IMR-90 (cell line): ENCODE measurements at regions not wholly inside any gene's neighbourhood (a gene's known extent, or its start where the extent isn't known, plus 50 kb on each side); places are given as distances from the start of the nearest gene placed in this dataset.

Experiments
- ATAC-seq: fragments of 200-7000 bp; cut with Tn5 transposase; 2 replicates; pipeline ENCODE4 v1.9.1; 2020; ENCODE audit warnings: low read depth, mild to moderate bottlenecking, moderate library complexity
- BruUV-seq: library from RNA; stranded (reverse); fragments of 400-500 nt; replicated peaks from 2 replicates; lab custom pipeline; 2021; lab: Mats Ljungman, UMichigan
- CTCF ChIA-PET: fragments of 300-600 bp; formaldehyde crosslinking; extraction: SDS; loops from one replicate; lab custom pipeline; 2021; ENCODE audit warnings: antibody characterized with exemption; lab: Yijun Ruan, JAX
- POLR2A ChIA-PET: fragments of 300-600 bp; sonication (Branson Sonifier 250); formaldehyde crosslinking; loops from one replicate; lab custom pipeline; 2022; ENCODE audit warnings: antibody characterized with exemption; ENCODE audit not compliant: unreplicated experiment; lab: Charles Lee
- DNase-seq: peaks from one replicate; pipeline ENCODE4 v3.0.0; 2013
- H2AFZ ChIP-seq: replicated peaks from 2 replicates; pipeline ENCODE3; 2013; ENCODE audit warnings: low read length, mild to moderate bottlenecking; ENCODE audit not compliant: poor library complexity
- H2AK5ac ChIP-seq: 2 replicates; pipeline ENCODE4 v1.6.1; 2013; ENCODE audit warnings: low read depth, low read length, inconsistent platforms
- H2AK9ac ChIP-seq: replicated peaks from 2 replicates; pipeline ENCODE3; 2013; ENCODE audit warnings: mild to moderate bottlenecking, low read depth, low read length, moderate library complexity; ENCODE audit not compliant: poor library complexity
- H2BK120ac ChIP-seq: 2 replicates; pipeline ENCODE4 v1.6.1; 2013; ENCODE audit warnings: low read depth, low read length, inconsistent platforms
- H2BK15ac ChIP-seq: 3 replicates; pipeline ENCODE4 v1.6.1; 2013; ENCODE audit warnings: low read depth, low read length, inconsistent platforms
- H2BK20ac ChIP-seq: 2 replicates; pipeline ENCODE4 v1.6.1; 2013; ENCODE audit warnings: low read depth, mild to moderate bottlenecking, inconsistent platforms, low read length, moderate library complexity
- H2BK5ac ChIP-seq: 2 replicates; pipeline ENCODE4 v1.6.1; 2013; ENCODE audit warnings: mild to moderate bottlenecking, low read depth, low read length, inconsistent platforms; ENCODE audit not compliant: poor library complexity, severe bottlenecking
- H3K14ac ChIP-seq: replicated peaks from 2 replicates; pipeline ENCODE4 v1.6.1; 2013; ENCODE audit warnings: low read depth, low read length, inconsistent platforms
- H3K18ac ChIP-seq: 2 replicates; pipeline ENCODE4 v1.6.1; 2013; ENCODE audit warnings: low read depth, low read length, control low read depth
- H3K23ac ChIP-seq: 2 replicates; pipeline ENCODE4 v1.6.1; 2013; ENCODE audit warnings: low read depth, low read length, inconsistent platforms
- H3K27ac ChIP-seq: 2 replicates; pipeline ENCODE4 v1.5.1; 2013; ENCODE audit warnings: mild to moderate bottlenecking, control low read depth, low read length; ENCODE audit not compliant: insufficient read depth
- H3K27me3 ChIP-seq: 2 replicates; pipeline ENCODE4 v1.6.1; 2013; ENCODE audit warnings: low read length; ENCODE audit not compliant: control insufficient read depth, insufficient read depth
- H3K36me3 ChIP-seq: 2 replicates; pipeline ENCODE4 v1.6.1; 2013; ENCODE audit warnings: low read length, mixed read lengths; ENCODE audit not compliant: control insufficient read depth, insufficient read depth
- H3K4ac ChIP-seq: 2 replicates; pipeline ENCODE4 v1.6.1; 2013; ENCODE audit warnings: low read depth, low read length, inconsistent platforms
- H3K4me1 ChIP-seq: 2 replicates; pipeline ENCODE4 v1.6.1; 2013; ENCODE audit warnings: low read length, mixed read lengths; ENCODE audit not compliant: control insufficient read depth, insufficient read depth
- H3K4me2 ChIP-seq: 2 replicates; pipeline ENCODE4 v1.6.1; 2013; ENCODE audit warnings: low read depth, mild to moderate bottlenecking, control low read depth, low read length, moderate library complexity
- H3K4me3 ChIP-seq: 2 replicates; pipeline ENCODE4 v1.5.1; 2013; ENCODE audit warnings: low read depth, mild to moderate bottlenecking, control low read depth, low read length, moderate library complexity; ENCODE audit not compliant: insufficient read depth
- H3K56ac ChIP-seq: 2 replicates; pipeline ENCODE4 v1.6.1; 2013; ENCODE audit warnings: low read length, inconsistent platforms; ENCODE audit not compliant: insufficient read depth; ENCODE audit errors: extremely low read depth
- H3K79me1 ChIP-seq, 2 experiments: 2 replicates each; pipeline ENCODE4 v1.6.1; 2013; ENCODE audit warnings: low read length in 2 of 2, inconsistent platforms in 1 of 2, low read depth in 1 of 2
- H3K9ac ChIP-seq: 2 replicates; pipeline ENCODE4 v1.6.1; 2013; ENCODE audit warnings: low read depth, low read length, control low read depth
- H3K9me1 ChIP-seq: 2 replicates; pipeline ENCODE4 v1.6.1; 2013; ENCODE audit warnings: low read length, inconsistent platforms; ENCODE audit not compliant: insufficient read depth
- H3K9me3 ChIP-seq: 2 replicates; pipeline ENCODE4 v1.6.1; 2013; ENCODE audit warnings: low read length; ENCODE audit not compliant: control insufficient read depth, insufficient read depth
- H4K20me1 ChIP-seq: 2 replicates; pipeline ENCODE4 v1.6.1; 2013; ENCODE audit warnings: low read length, inconsistent platforms; ENCODE audit not compliant: insufficient read depth
- H4K5ac ChIP-seq: 2 replicates; pipeline ENCODE4 v1.6.1; 2013; ENCODE audit warnings: mild to moderate bottlenecking, low read depth, low read length, control low read depth
- H4K8ac ChIP-seq, 2 experiments: 2 replicates each; pipeline ENCODE4 v1.6.1; 2013; ENCODE audit warnings: low read depth in 2 of 2, low read length in 2 of 2, control low read depth in 1 of 2, inconsistent platforms in 1 of 2
- H4K91ac ChIP-seq: 2 replicates; pipeline ENCODE4 v1.6.1; 2013; ENCODE audit warnings: low read depth, low read length, inconsistent platforms; ENCODE audit not compliant: insufficient read depth
- BHLHE40 ChIP-seq: fragments of 150-350 bp; IDR thresholded peaks from 2 replicates; pipeline ENCODE4 v1.6.1; 2016; ENCODE audit warnings: mild to moderate bottlenecking, low read depth, low read length
- CEBPB ChIP-seq: IDR thresholded peaks from 2 replicates; pipeline ENCODE4 v1.6.1; 2012; ENCODE audit warnings: low read depth, low read length, improper control_type of control experiment
- CHD1 ChIP-seq: IDR thresholded peaks from 2 replicates; pipeline ENCODE4 v1.6.1; 2012; ENCODE audit warnings: low read depth, low read length, improper control_type of control experiment
- FOS ChIP-seq: fragments of 150-350 bp; IDR thresholded peaks from 2 replicates; pipeline ENCODE4 v1.6.1; 2016; ENCODE audit warnings: low read depth, low read length
- MAFK ChIP-seq: IDR thresholded peaks from 2 replicates; pipeline ENCODE4 v1.6.1; 2012; ENCODE audit warnings: low read depth, low read length, improper control_type of control experiment
- MAZ ChIP-seq: IDR thresholded peaks from 2 replicates; pipeline ENCODE4 v1.6.1; 2012; ENCODE audit warnings: low read depth, mild to moderate bottlenecking, low read length, improper control_type of control experiment, moderate library complexity, borderline replicate concordance
- MXI1 ChIP-seq: IDR thresholded peaks from 2 replicates; pipeline ENCODE4 v1.6.1; 2012; ENCODE audit warnings: low read depth, mild to moderate bottlenecking, low read length, moderate library complexity, borderline replicate concordance
- NFE2L2 ChIP-seq: fragments of 150-350 bp; IDR thresholded peaks from 2 replicates; pipeline ENCODE4 v1.6.1; 2016; ENCODE audit warnings: low read depth, mild to moderate bottlenecking, low read length
- POLR2A ChIP-seq: IDR thresholded peaks from 2 replicates; pipeline ENCODE4 v1.6.1; 2012; ENCODE audit warnings: mild to moderate bottlenecking, low read depth, low read length
- RAD21 ChIP-seq: IDR thresholded peaks from 2 replicates; pipeline ENCODE4 v1.6.1; 2012; ENCODE audit warnings: low read length, improper control_type of control experiment
- RCOR1 ChIP-seq: IDR thresholded peaks from 2 replicates; pipeline ENCODE4 v1.6.1; 2012; ENCODE audit warnings: mild to moderate bottlenecking, low read length, improper control_type of control experiment; ENCODE audit not compliant: insufficient replicate concordance
- RFX5 ChIP-seq: IDR thresholded peaks from 2 replicates; pipeline ENCODE4 v1.8.0; 2012; ENCODE audit warnings: low read depth, mild to moderate bottlenecking, low read length, moderate library complexity
- SMC3 ChIP-seq: fragments of 150-350 bp; IDR thresholded peaks from 2 replicates; pipeline ENCODE4 v1.6.1; 2016; ENCODE audit warnings: low read depth, mild to moderate bottlenecking, antibody characterized with exemption, low read length, moderate library complexity
- WGBS, 2 experiments: methylation state at CpG; one replicate each; pipeline versions ENCODE4 v1.1.5 to v1.1.7; 2013; ENCODE audit warnings: missing lambda C conversion rate in 2 of 2; ENCODE audit not compliant: insufficient read length in 1 of 2; ENCODE audit errors: extremely low coverage in 2 of 2; 5-methylcytosine and 5-hydroxymethylcytosine counted together
- dilution Hi-C: fragments of 300-500 bp; cut with HindIII; formaldehyde crosslinking; loops from one replicate; pipeline ENCODE4 v1.14.3; 2018; ENCODE audit warnings: low sequenced_read_pairs; ENCODE audit not compliant: unreplicated experiment
- in situ Hi-C: fragments of 300-500 bp; cut with MboI; formaldehyde crosslinking; loops from 3 replicates; pipeline ENCODE4 v1.14.3; 2019; ENCODE audit warnings: low sequenced_read_pairs, inconsistent platforms, mixed read lengths
- intact Hi-C: fragments of 100-400 bp; cut with micrococcal nuclease; formaldehyde crosslinking; loops from 2 replicates; pipeline ENCODE4 v1.10.0; 2022
- TF ChIP-seq, protein P1 (sequence below): fragments of 150-350 bp; IDR thresholded peaks from 2 replicates; pipeline ENCODE4 v1.6.1; 2017; ENCODE audit warnings: mild to moderate bottlenecking, antibody characterized with exemption, low read length, low read depth
- TF ChIP-seq, protein P2 (sequence below): conservative IDR thresholded peaks from 2 replicates; pipeline ENCODE4 v1.5.1; 2012; ENCODE audit warnings: mild to moderate bottlenecking, low read depth, low read length, improper control_type of control experiment
- TF ChIP-seq, protein P3 (sequence below): fragments of 150-350 bp; IDR thresholded peaks from 2 replicates; pipeline ENCODE4 v1.6.1; 2016; ENCODE audit warnings: low read depth, mild to moderate bottlenecking, low read length, moderate library complexity, borderline replicate concordance

DNA sequence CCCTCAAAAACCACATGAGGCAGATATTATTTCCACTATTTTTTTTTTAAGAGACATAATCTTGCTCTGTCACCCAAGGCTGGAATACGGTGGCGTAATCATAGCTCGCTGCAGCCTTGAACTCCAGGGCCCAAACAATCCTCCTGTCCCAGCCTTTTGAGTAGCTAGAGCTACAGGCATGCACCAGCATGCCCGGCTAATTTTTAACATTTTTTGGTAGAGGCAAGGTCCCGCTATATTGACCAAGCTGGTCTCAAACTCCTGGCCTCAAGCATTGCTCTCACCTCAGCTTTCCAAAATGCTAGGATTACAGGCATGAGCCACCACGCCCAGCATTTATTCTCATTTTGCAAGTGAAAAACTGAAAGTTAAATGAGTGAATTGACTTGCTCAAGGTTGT is 50.8 kb upstream of the PIAS1 start:
- no peak for DNase-seq
- Histone ChIP-seq H4K20me1 (no peaks in the 10 kb centered on the region), H2AK5ac (no peak overlapping the region), H3K79me1 (no peaks in the 10 kb centered on the region), H3K56ac (no peak overlapping the region), H3K36me3 (no peaks in the 10 kb centered on the region), H3K9me3 (no peaks in the 10 kb centered on the region), H4K91ac (no peak overlapping the region), H3K27ac (no peak overlapping the region), H3K4me3 (no peak overlapping the region), H2BK15ac (no peak overlapping the region), H4K5ac (no peak overlapping the region), H2BK120ac (no peak overlapping the region), H3K4me2 (no peak overlapping the region), H3K14ac (no peak overlapping the region), H2BK20ac (no peak overlapping the region), H3K23ac (no peak overlapping the region), H3K4me1 (peaks cover 2% of the 10 kb centered on the region; the same call in 1 of the 2 replicates), H2AFZ (no peak overlapping the region), H2BK5ac (no peak overlapping the region), H3K4ac (no peak overlapping the region), H3K9me1 (no peaks in the 10 kb centered on the region), H3K18ac (no peak overlapping the region), H4K8ac (no peak overlapping the region), H2AK9ac (no peak overlapping the region), H3K27me3 (peaks cover 3% of the 10 kb centered on the region), H3K9ac (no peak overlapping the region)
- ChIA-PET CTCF (interaction anchor here (0.7 kb wide), 1 partner anchor 1092 kb away, joined by 3 read pairs; no protein-coding TSS in a partner anchor), POLR2A (no interaction called here)
- no peak for ATAC-seq
- no TSS peak for BruUV-seq
- dilution Hi-C loops = no loop called here
- no CpG with 5 or more reads among the region's 6 CpGs for WGBS, 2 experiments
- TF ChIP-seq RCOR1 (no peak), RAD21 (no peak), SMC3 (no peak), MAZ (no peak), POLR2A (no peak), NFE2L2 (no peak), CHD1 (no peak), MAFK (no peak), CEBPB (no peak), MXI1 (no peak), RFX5 (no peak), BHLHE40 (no peak), FOS (no peak)
- TF ChIP-seq, protein P1, sequence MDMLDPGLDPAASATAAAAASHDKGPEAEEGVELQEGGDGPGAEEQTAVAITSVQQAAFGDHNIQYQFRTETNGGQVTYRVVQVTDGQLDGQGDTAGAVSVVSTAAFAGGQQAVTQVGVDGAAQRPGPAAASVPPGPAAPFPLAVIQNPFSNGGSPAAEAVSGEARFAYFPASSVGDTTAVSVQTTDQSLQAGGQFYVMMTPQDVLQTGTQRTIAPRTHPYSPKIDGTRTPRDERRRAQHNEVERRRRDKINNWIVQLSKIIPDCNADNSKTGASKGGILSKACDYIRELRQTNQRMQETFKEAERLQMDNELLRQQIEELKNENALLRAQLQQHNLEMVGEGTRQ = no peak
- TF ChIP-seq, protein P2, sequence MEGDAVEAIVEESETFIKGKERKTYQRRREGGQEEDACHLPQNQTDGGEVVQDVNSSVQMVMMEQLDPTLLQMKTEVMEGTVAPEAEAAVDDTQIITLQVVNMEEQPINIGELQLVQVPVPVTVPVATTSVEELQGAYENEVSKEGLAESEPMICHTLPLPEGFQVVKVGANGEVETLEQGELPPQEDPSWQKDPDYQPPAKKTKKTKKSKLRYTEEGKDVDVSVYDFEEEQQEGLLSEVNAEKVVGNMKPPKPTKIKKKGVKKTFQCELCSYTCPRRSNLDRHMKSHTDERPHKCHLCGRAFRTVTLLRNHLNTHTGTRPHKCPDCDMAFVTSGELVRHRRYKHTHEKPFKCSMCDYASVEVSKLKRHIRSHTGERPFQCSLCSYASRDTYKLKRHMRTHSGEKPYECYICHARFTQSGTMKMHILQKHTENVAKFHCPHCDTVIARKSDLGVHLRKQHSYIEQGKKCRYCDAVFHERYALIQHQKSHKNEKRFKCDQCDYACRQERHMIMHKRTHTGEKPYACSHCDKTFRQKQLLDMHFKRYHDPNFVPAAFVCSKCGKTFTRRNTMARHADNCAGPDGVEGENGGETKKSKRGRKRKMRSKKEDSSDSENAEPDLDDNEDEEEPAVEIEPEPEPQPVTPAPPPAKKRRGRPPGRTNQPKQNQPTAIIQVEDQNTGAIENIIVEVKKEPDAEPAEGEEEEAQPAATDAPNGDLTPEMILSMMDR = no peak
- TF ChIP-seq, protein P3, sequence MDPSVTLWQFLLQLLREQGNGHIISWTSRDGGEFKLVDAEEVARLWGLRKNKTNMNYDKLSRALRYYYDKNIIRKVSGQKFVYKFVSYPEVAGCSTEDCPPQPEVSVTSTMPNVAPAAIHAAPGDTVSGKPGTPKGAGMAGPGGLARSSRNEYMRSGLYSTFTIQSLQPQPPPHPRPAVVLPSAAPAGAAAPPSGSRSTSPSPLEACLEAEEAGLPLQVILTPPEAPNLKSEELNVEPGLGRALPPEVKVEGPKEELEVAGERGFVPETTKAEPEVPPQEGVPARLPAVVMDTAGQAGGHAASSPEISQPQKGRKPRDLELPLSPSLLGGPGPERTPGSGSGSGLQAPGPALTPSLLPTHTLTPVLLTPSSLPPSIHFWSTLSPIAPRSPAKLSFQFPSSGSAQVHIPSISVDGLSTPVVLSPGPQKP = no peak
- intact Hi-C loops = no loop called here
- in situ Hi-C loops = no loop called here
